ENCODE measurements at regions not wholly inside any gene's neighbourhood (a gene's known extent, or its start where the extent isn't known, plus 50 kb on each side); places are given as distances from the start of the nearest gene placed in this dataset.

DNA sequence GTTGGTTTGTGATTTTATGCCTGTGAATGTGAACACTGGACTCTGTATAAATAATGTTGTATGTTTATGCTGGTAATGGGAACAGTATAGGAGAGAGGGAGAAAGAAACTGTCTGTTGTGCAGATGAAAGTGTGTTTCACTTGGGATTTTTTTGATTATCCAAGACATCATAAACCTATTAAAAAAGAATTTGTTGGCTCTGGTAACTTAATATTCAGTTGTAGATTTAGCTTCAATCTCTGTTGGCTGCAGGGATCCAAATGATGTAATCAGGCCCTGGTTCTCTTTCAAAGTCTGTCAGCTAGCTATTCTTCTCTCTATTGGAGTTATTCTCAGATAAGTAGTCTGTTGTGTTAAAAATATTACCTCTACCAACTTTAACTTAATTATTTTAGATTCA lies 168.8 kb upstream of the RHOBTB1 start:
- H3K27ac ChIP-seq: no peak overlapping the region
- H3K27me3 ChIP-seq (ENCODE audit: insufficient read depth, low read depth, severe bottlenecking): no peaks in the 10 kb centered on the region
- H3K9me3 ChIP-seq (ENCODE audit: severe bottlenecking): no peaks in the 10 kb centered on the region
- no peaks in the 10 kb centered on the region for H3K36me3 ChIP-seq
- no peak overlapping the region for H3K4me3 ChIP-seq (ENCODE audit: low read depth, low read length)
- DNase-seq: no peak
- TF ChIP-seq, protein P1, sequence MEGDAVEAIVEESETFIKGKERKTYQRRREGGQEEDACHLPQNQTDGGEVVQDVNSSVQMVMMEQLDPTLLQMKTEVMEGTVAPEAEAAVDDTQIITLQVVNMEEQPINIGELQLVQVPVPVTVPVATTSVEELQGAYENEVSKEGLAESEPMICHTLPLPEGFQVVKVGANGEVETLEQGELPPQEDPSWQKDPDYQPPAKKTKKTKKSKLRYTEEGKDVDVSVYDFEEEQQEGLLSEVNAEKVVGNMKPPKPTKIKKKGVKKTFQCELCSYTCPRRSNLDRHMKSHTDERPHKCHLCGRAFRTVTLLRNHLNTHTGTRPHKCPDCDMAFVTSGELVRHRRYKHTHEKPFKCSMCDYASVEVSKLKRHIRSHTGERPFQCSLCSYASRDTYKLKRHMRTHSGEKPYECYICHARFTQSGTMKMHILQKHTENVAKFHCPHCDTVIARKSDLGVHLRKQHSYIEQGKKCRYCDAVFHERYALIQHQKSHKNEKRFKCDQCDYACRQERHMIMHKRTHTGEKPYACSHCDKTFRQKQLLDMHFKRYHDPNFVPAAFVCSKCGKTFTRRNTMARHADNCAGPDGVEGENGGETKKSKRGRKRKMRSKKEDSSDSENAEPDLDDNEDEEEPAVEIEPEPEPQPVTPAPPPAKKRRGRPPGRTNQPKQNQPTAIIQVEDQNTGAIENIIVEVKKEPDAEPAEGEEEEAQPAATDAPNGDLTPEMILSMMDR (IDR thresholded peaks at IDR 0.05; ENCODE audit: low read depth, low read length): no peak

DNA sequence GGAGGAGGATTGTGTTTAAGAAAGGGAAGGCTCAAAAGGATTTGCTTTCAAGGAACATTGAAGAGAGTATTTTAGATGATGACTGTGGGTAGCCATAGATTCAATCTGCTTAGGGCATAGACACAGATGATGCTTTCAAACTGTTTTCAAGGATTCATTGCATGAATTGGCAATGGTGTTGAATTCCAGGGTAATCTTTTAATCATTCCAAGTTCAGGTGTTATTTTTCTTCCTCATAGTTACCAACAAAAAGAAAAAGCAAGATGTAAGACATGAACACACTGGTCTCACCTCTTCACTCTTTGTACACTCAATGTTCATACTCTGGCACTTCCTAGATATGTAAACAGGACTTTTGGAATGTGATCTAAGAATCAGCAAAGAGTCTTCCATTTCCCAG lies 167.0 kb upstream of the RHOBTB1 start:
- no peak overlapping the region for H3K4me3 ChIP-seq (ENCODE audit: low read depth, low read length)
- DNase-seq: no peak
- H3K27me3 ChIP-seq (ENCODE audit: insufficient read depth, low read depth, severe bottlenecking): no peaks in the 10 kb centered on the region
- H3K27ac ChIP-seq: no peak overlapping the region
- no peaks in the 10 kb centered on the region for H3K36me3 ChIP-seq
- TF ChIP-seq, protein P1 (IDR thresholded peaks at IDR 0.05; ENCODE audit: low read depth, low read length): no peak
- H3K9me3 ChIP-seq (ENCODE audit: severe bottlenecking): no peaks in the 10 kb centered on the region

DNA sequence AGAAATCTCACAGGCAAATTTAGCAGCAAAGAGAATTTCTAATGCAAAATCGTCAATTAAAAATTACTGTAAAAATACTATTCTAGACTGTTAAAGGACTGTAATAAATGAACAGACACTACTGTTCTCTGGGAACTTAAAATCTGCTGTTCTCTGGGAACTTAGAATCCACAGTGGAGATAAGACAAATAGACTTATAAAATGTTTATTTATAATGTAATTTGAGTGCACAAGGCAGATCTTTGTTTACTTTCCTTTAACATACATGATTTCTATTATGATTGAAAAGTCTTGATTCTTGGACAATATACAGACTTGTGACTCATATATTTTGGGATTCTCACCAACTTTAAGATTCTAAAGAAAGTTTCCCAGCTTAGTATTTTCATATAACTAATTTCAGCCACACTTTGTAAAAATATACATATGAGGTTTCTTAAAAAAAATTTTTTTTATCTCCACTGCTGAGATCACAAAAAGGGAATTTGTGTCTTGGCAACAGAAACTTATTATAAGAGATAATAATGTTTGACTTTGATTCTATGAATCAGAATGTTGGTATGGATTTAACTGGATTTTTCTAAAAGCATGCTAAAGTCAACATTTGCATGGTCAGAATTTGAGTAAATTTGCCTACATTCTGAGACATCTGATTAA lies 166.3 kb upstream of the RHOBTB1 start:
- H3K9me3 ChIP-seq (ENCODE audit: severe bottlenecking): no peaks in the 10 kb centered on the region
- H3K27ac ChIP-seq: no peak overlapping the region
- DNase-seq: no peak
- no peaks in the 10 kb centered on the region for H3K27me3 ChIP-seq (ENCODE audit: insufficient read depth, low read depth, severe bottlenecking)
- TF ChIP-seq, protein P1 (IDR thresholded peaks at IDR 0.05; ENCODE audit: low read depth, low read length): no peak
- no peak overlapping the region for H3K4me3 ChIP-seq (ENCODE audit: low read depth, low read length)
- no peaks in the 10 kb centered on the region for H3K36me3 ChIP-seq

DNA sequence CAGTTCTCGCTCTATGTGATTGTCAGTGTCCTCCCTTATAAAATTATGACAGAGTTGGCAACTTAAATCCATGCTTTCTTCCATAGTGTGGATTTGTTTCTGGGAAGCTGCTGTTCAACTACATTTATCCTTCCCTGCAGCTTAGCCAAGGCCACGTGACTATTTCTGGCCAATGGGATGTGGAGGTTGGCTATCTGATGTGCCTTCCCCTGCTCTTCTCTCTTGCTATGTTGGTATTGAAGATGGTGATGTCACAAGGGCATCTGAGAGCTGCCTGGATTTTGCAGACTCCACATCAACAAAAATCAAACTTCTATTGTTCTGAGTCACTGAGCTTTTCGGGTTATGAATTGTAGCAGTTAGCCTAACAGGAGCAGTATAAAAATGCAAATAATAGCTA lies 164.9 kb upstream of the RHOBTB1 start:
- H3K9me3 ChIP-seq (ENCODE audit: severe bottlenecking): no peaks in the 10 kb centered on the region
- H3K36me3 ChIP-seq: no peaks in the 10 kb centered on the region
- no peak overlapping the region for H3K4me3 ChIP-seq (ENCODE audit: low read depth, low read length)
- DNase-seq: no peak
- TF ChIP-seq, protein P1 (IDR thresholded peaks at IDR 0.05; ENCODE audit: low read depth, low read length): no peak
- no peaks in the 10 kb centered on the region for H3K27me3 ChIP-seq (ENCODE audit: insufficient read depth, low read depth, severe bottlenecking)
- H3K27ac ChIP-seq: no peak overlapping the region

DNA sequence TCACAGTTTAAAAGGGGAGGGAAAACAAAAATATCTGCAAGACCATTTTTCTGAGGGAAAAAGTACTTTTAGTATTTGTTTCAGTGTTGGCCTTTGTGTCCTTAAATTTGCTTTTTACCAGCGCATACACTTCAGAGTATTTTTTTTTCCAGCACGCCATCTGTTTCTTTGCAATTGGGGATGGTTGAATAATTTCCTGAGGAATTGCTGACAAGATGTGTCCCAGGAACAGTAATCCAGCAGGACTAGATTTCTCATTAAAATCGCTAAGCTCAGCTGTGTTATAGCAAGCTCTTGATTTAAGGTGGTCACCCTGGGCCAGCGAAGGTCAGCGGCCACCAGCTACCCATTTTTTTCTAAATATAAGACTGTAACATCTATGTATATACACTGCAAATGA lies 156.9 kb upstream of the RHOBTB1 start:
- TF ChIP-seq, protein P1 (IDR thresholded peaks at IDR 0.05; ENCODE audit: low read depth, low read length): no peak
- Histone ChIP-seq H3K27me3 (ENCODE audit: insufficient read depth, low read depth, severe bottlenecking) (no peaks in the 10 kb centered on the region), H3K36me3 (no peaks in the 10 kb centered on the region), H3K4me3 (ENCODE audit: low read depth, low read length) (no peak overlapping the region), H3K9me3 (ENCODE audit: severe bottlenecking) (no peaks in the 10 kb centered on the region), H3K27ac (peak overlapping the region; percentile 47)
- DNase-seq: peak; percentile 20

DNA sequence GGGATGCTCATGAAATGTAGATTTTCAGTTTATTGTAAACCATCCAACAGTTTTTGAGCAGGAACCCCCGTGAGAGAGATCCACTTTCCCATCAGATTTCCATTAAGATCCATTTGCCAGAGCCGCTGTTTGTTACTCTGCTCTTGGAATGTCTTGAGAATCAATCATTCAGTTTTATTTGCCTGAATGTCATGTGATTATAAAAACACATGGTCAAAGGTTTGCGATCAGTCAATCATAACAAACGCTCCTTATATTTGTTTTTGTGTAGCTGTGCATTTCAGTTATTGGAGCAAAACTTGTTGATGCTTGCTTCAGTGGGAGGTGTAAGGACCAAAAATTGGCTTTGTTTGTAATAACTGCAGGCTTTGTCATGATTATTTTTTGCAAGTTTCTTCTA lies 155.8 kb upstream of the RHOBTB1 start:
- DNase-seq: no peak
- no peak overlapping the region for H3K4me3 ChIP-seq (ENCODE audit: low read depth, low read length)
- no peaks in the 10 kb centered on the region for H3K27me3 ChIP-seq (ENCODE audit: insufficient read depth, low read depth, severe bottlenecking)
- H3K36me3 ChIP-seq: no peaks in the 10 kb centered on the region
- no peak overlapping the region for H3K27ac ChIP-seq
- TF ChIP-seq, protein P1 (IDR thresholded peaks at IDR 0.05; ENCODE audit: low read depth, low read length): no peak
- no peaks in the 10 kb centered on the region for H3K9me3 ChIP-seq (ENCODE audit: severe bottlenecking)
